ENCODE measurements at regions not wholly inside any gene's neighbourhood (a gene's known extent, or its start where the extent isn't known, plus 50 kb on each side); places are given as distances from the start of the nearest gene placed in this dataset.

- H3K4me3 ChIP-seq (replicated peaks; ENCODE audit: low read depth, low read length): no peak overlapping the region
- no peak for TF ChIP-seq CTCF (IDR thresholded peaks at IDR 0.05; ENCODE audit: low read length, missing control alignments)
- DNase-seq (ENCODE audit: low read depth): no peak
Observed at GRCh38 chr4:156472624-156473023, 499.0 kb downstream of the PDGFC start.

- TF ChIP-seq CTCF (IDR thresholded peaks at IDR 0.05; ENCODE audit: low read length, missing control alignments): no peak
- DNase-seq (ENCODE audit: low read depth): no peak
- H3K4me3 ChIP-seq (replicated peaks; ENCODE audit: low read depth, low read length): no peak overlapping the region
Observed at GRCh38 chr4:156459584-156459983, 505.9 kb upstream of the CTSO start.

GRCh38 chr4:156456830-156457229 lies 503.2 kb upstream of the CTSO start:
- no peak for DNase-seq (ENCODE audit: low read depth)
- no peak for TF ChIP-seq CTCF (IDR thresholded peaks at IDR 0.05; ENCODE audit: low read length, missing control alignments)

GRCh38 chr4:156443488-156443887 lies 489.8 kb upstream of the CTSO start:
- no peak for DNase-seq (ENCODE audit: low read depth)
- TF ChIP-seq CTCF (IDR thresholded peaks at IDR 0.05; ENCODE audit: low read length, missing control alignments): no peak
- no peak overlapping the region for H3K4me3 ChIP-seq (replicated peaks; ENCODE audit: low read depth, low read length)

More at GRCh38 chr4:156456830-156457229, 503.2 kb upstream of the CTSO start:
- no peak overlapping the region for H3K4me3 ChIP-seq (replicated peaks; ENCODE audit: low read depth, low read length)

GRCh38 chr4:156442912-156443311 lies 489.2 kb upstream of the CTSO start:
- no peak for TF ChIP-seq CTCF (IDR thresholded peaks at IDR 0.05; ENCODE audit: low read length, missing control alignments)
- no peak overlapping the region for H3K4me3 ChIP-seq (replicated peaks; ENCODE audit: low read depth, low read length)
- DNase-seq (ENCODE audit: low read depth): no peak

GRCh38 chr4:156439576-156440200 lies 486.0 kb upstream of the CTSO start:
- no peak overlapping the region for H3K4me3 ChIP-seq (replicated peaks; ENCODE audit: low read depth, low read length)
- no peak for DNase-seq (ENCODE audit: low read depth)
- no peak for TF ChIP-seq CTCF (IDR thresholded peaks at IDR 0.05; ENCODE audit: low read length, missing control alignments)

GRCh38 chr4:156437666-156438065 lies 484.0 kb upstream of the CTSO start:
- DNase-seq (ENCODE audit: low read depth): no peak
- TF ChIP-seq CTCF (IDR thresholded peaks at IDR 0.05; ENCODE audit: low read length, missing control alignments): no peak
- no peak overlapping the region for H3K4me3 ChIP-seq (replicated peaks; ENCODE audit: low read depth, low read length)

All from fibroblast of pulmonary artery (primary cell).